ELF-1 (cell line): ENCODE measurements at regions not wholly inside any gene's neighbourhood (a gene's known extent, or its start where the extent isn't known, plus 50 kb on each side); places are given as distances from the start of the nearest gene placed in this dataset.

ENCODE experiments used
- DNase-seq: peaks from one replicate; pipeline ENCODE4 v3.0.0-alpha.2; 2016; ENCODE audit warnings: low read depth, low spot score

GRCh38 chr6:113401231-113401630 is 455.9 kb upstream of the MARCKS start:
- no peak for DNase-seq

GRCh38 chr6:113402544-113402943 is 454.6 kb upstream of the MARCKS start:
- DNase-seq, result no peak

- no peak for DNase-seq
Observed at GRCh38 chr6:113403966-113404595, 453.1 kb upstream of the MARCKS start.

DNA sequence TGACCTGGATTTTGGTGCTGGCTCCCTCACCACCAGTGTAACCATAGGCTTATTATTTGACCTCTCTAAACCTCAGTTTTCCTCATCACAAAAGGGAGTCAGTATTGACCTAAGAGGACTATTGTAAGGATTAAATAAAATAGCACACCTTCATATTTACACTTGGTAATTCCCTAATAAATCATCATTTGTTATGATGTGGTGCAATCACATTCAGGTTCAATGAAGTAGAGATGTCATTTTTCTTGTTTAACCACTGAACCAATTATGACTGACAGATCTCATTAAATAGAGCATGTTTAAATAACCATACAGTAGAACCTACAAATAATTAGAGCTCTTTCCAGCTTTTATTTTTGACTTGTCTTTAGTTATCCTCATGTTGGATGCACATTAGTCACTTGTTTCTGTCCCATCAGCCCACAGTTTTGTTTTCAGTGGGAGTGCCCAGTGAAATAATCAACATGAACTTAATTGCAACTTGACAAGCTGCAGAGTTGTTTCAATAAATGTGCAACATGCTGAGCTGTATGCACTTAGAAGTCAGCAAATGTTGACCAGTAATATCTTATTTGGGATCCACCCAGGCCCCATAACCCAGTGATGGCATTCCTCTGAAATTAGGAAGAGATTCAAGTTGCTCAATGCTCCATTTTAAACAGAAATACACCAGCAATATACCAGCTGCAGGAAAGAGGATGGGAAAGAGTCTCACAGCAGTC is 451.7 kb upstream of the MARCKS start:
- no peak for DNase-seq

DNA sequence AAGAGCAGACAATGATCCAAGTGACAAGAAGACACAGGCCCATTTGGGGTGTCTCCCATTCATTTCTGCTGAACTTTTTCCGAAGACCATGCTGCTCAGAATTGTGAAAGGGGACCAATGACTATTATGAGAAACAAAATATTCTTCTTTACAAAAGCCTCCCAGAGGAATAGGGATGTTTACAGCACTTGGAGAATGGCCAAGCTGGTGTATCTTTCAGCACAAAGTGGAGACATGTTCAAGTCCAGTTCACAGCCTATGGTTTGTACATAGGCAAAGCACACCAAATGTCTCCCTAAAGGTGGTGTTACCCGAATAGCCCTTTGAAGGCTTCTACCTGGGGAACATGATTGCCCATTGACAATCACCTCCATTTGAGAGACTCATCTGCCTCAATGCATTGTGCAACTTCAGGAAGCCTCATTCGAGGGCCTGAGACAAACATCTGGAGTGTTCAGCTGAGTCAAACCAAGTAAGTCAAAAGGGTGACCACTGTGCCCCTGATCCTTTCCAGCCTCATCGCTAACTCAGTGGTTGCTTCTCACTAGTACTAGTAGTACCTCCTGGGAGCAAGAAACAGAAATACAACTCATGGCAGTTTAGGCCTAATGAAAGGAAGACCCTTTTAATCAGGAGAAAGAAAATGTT is 451.0 kb upstream of the MARCKS start:
- DNase-seq, result no peak

DNA sequence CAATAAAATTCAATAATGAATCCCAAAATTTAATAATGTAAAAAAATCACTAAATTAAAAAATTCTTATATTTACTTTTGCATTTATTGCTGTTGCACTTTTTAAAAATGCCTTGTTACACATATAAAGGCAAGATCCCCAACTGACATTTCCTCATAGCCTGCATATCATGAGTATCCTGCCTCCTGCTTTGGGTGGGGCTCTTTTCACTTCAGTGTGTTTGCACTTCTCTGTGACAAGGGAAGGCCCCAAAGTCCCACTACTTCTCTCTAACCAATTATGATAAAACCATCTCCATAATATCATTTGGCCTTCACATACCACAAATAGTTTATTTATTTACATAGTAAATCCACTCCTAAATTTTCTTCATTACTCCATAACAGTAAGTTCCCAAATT is 446.1 kb upstream of the MARCKS start:
- DNase-seq, result no peak

DNA sequence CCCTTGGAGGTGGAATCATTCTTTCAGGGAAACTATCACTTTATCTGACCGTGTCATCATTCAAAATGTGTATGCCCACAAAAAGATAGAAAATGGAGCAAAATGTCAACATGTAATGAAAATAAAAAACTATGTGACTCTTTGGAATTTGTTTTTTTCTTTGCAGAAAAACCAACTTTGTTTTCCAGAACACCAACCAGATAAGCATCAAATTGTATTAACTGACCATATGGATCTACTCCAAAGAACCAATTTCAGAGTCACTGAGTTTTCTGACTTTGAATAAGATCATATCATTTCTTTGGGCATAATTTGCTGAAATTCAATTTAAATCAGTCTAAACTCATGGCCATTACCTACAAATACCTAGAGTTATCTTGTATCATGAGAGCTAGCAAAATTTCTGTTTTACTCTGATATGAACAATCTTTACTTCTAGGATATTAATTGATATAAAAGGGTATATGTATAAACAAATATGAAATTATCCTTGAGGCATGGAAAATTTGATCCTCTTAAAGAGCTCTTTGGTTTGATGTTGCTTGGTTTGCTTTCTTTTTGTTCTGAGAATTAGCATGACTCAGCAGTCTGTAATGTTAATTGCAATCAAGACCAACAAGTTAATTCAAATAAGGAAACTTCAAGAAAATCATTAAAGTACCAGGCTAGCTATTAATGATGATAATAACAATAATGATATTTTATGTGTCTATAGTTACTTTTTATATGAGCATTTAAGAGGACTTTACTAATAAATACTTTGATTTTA is 444.4 kb upstream of the MARCKS start:
- no peak for DNase-seq

DNA sequence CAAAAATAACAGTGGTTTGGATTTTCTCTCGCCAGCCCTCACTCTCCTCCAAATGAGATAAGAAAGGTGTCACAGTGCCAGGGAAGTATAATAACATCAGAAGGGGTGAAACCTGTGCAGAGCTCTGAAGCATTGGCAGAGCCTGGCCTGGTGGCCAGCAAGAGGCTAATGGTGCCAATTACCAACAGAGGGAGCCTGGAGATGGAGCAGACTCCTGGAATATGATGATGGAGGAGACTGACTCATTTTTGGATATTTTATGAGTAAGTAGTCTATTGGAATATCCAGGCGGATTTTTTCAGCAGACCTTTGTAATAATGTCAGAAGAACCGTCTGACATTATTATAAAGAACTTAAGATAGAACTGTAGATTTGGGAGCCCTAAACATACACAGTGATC is 442.6 kb upstream of the MARCKS start:
- DNase-seq, result no peak

DNA sequence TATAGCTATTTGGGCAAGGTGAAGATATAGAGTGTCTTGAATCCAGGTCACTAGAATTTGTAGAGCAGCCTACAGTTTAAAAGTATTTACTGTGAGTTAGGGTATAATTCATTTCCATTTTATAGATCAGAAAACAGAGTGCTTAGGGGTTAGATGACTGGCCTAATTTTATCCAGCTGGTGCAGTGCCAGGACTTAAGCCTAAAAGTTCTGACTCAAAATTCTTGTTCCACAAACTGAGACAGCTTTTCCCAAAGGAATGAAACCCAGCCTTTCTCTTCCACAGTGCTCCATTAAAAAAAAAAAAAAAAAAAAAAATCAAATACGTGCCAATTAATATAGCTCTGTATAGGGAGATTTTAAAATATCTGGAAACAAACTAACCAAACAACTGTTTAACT is 441.0 kb upstream of the MARCKS start:
- DNase-seq, result no peak

GRCh38 chr6:113420290-113420689 is 436.9 kb upstream of the MARCKS start:
- DNase-seq, result no peak

- DNase-seq, result no peak
Observed at GRCh38 chr6:113421997-113422396, 435.1 kb upstream of the MARCKS start.

- DNase-seq, result no peak
Observed at GRCh38 chr6:113423956-113424355, 433.2 kb upstream of the MARCKS start.

DNA sequence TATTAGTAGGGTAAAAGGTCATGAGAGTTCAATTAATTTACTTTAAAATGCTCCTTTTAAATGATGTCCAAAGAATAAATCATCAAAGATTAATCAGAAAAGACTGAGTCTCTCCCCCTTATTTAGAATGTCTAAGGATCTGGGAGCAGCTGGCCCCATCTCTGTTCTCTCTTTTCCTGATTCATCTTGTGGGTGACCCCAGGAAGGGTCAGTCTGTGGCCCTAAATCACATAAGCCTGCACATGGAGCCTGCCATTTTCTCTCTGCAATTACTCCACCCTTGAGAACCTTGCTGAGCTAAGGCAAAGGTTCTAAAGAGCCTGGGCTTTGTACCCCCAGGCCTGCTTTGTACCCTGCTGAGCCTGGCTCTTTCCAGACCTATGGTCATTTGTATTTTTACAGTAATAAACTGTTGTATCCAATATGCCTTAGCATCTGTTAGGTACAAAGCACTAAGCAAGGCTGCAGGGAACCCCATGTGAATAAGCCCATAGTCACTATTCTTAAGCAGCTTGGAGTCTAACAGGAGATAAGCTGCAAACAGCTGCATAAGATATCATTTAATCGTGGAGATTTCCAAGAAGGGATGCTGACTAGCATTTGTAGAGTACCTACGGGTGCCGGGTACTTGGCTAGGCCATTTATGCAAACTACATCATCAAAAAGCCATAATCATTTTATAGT is 431.0 kb upstream of the MARCKS start:
- peak; percentile 10 for DNase-seq

GRCh38 chr6:113427617-113428016 is 429.5 kb upstream of the MARCKS start:
- no peak for DNase-seq

GRCh38 chr6:113428702-113429101 is 428.4 kb upstream of the MARCKS start:
- no peak for DNase-seq

- no peak for DNase-seq
Observed at GRCh38 chr6:113432521-113433334, 424.4 kb upstream of the MARCKS start.

DNA sequence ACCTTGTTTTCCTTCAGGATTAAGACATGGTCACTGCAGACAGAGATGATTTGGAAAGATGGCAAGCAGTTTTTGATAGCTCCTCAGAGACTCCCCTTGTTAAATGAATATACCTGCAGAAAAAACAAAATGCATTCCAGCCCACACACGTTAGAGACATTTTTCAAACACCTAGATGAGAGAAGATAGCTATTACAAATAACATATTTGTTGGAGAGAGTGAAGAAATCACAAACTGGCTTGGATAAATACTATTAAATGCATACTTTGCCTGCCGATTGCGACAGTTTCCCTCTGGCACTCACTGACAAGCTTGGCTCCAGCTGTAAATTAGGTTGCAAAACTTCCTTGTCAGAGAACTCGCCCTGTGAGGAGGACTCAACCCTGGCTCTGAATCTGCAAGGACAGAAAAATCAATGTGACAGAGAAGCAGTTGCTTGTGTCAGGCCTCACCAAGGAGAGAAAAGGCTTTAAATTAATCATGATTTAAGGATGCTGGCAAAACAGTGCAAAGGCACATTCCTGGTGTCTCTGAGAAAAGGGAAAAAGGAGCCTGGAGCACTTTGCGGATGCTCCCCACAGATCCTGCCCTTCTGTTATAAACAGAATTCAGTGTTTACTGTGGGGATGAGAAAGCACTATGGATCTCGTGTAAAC is 423.7 kb upstream of the MARCKS start:
- peak; percentile 12 for DNase-seq

GRCh38 chr6:113434641-113435040 is 422.5 kb upstream of the MARCKS start:
- no peak for DNase-seq

DNA sequence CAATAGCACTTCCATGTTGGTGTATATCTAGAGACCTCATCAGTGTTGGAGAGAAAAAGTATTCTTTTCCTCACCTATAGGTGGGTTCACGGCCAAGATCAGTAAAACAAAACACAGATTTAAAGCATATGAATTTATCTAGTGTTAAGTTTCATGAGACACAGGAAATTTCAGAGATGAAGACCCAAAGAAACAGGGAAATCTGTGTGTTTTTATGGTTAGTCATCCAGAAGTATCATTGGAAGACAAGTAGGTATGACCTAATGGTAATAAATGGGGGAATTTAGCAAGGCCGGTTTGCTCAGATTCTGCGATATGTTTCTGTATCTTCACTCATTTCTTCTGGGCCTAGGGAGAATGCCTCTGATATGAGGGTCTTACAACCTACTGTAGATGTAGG is 419.6 kb upstream of the MARCKS start:
- no peak for DNase-seq

GRCh38 chr6:113439866-113440265 is 417.3 kb upstream of the MARCKS start:
- no peak for DNase-seq
